ENCODE measurements at regions not wholly inside any gene's neighbourhood (a gene's known extent, or its start where the extent isn't known, plus 50 kb on each side); places are given as distances from the start of the nearest gene placed in this dataset.

- TF ChIP-seq CTCF (conservative IDR thresholded peaks at IDR 0.05 in 1 of 2, IDR thresholded peaks at IDR 0.05 in 1 of 2; ENCODE audit: low read depth in 1 of 2, low read length in 2 of 2) (no peak), EZH2 (IDR thresholded peaks at IDR 0.05; ENCODE audit: low read length, missing control alignments) (no peak)
Measured at GRCh38 chr12:23350808-23351207, 598.7 kb downstream of the SOX5 start.
